HEK293T (cell line): ENCODE measurements at regions not wholly inside any gene's neighbourhood (a gene's known extent, or its start where the extent isn't known, plus 50 kb on each side); places are given as distances from the start of the nearest gene placed in this dataset.

ENCODE experiments used
- BHLHE40 ChIP-seq: fragments of 450-650 bp; IDR thresholded peaks from 2 replicates; pipeline ENCODE4 v1.6.1; 2016; ENCODE audit warnings: mild to moderate bottlenecking, moderate library complexity, borderline replicate concordance
- ELF4 ChIP-seq: fragments of 450-650 bp; IDR thresholded peaks from 2 replicates; pipeline ENCODE4 v1.6.1; 2017; ENCODE audit warnings: antibody characterized with exemption
- FOXM1 ChIP-seq: fragments of 450-650 bp; IDR thresholded peaks from 2 replicates; pipeline ENCODE4 v1.6.1; 2017; ENCODE audit warnings: mild to moderate bottlenecking, borderline replicate concordance
- HDGF ChIP-seq: fragments of 450-650 bp; IDR thresholded peaks from 2 replicates; pipeline ENCODE4 v1.6.1; 2017; ENCODE audit warnings: antibody characterized with exemption, borderline replicate concordance
- L3MBTL2 ChIP-seq: fragments of 450-650 bp; conservative IDR thresholded peaks from 2 replicates; pipeline ENCODE4 v1.6.1; 2016; ENCODE audit warnings: mild to moderate bottlenecking
- LEF1 ChIP-seq: fragments of 450-650 bp; IDR thresholded peaks from 2 replicates; pipeline ENCODE4 v1.6.1; 2017; ENCODE audit warnings: mild to moderate bottlenecking, borderline replicate concordance
- SP1 ChIP-seq: fragments of 450-650 bp; IDR thresholded peaks from 2 replicates; pipeline ENCODE4 v1.6.1; 2017
- SUZ12 ChIP-seq: fragments of 450-650 bp; IDR thresholded peaks from 2 replicates; pipeline ENCODE4 v1.6.1; 2016; ENCODE audit warnings: mild to moderate bottlenecking
- ZNF384 ChIP-seq: fragments of 450-650 bp; IDR thresholded peaks from 2 replicates; pipeline ENCODE4 v1.6.1; 2016
- TF ChIP-seq, protein P1 (sequence below): fragments of 450-650 bp; IDR thresholded peaks from 2 replicates; pipeline ENCODE4 v1.6.1; 2016

GRCh38 chr9:7542126-7542525, 257.5 kb downstream of the DMAC1 start:
- TF ChIP-seq HDGF (no peak), ZNF384 (no peak), FOXM1 (no peak), SUZ12 (no peak), LEF1 (no peak), ELF4 (no peak), L3MBTL2 (no peak), BHLHE40 (no peak), SP1 (no peak)
- TF ChIP-seq, protein P1, sequence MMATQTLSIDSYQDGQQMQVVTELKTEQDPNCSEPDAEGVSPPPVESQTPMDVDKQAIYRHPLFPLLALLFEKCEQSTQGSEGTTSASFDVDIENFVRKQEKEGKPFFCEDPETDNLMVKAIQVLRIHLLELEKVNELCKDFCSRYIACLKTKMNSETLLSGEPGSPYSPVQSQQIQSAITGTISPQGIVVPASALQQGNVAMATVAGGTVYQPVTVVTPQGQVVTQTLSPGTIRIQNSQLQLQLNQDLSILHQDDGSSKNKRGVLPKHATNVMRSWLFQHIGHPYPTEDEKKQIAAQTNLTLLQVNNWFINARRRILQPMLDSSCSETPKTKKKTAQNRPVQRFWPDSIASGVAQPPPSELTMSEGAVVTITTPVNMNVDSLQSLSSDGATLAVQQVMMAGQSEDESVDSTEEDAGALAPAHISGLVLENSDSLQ: no peak
